Posterior vena cava (tissue), 2 donors: ENCODE measurements at regions not wholly inside any gene's neighbourhood (a gene's known extent, or its start where the extent isn't known, plus 50 kb on each side); places are given as distances from the start of the nearest gene placed in this dataset.

Experiments used
- DNase-seq: peaks from one replicate; pipeline ENCODE4 v3.0.0-alpha.2; 2020; ENCODE audit warnings: low spot score
- intact Hi-C, 2 donors: fragments of 100-400 bp; cut with DNase I; formaldehyde crosslinking; loops; one replicate each; pipeline versions ENCODE4 v1.14.1 to v1.14.2; 2022 to 2023
- donor health status: DM: yes; HTN: yes; CAD: no.
- donor health status: DM: yes; HTN: yes; CAD: no.

DNA sequence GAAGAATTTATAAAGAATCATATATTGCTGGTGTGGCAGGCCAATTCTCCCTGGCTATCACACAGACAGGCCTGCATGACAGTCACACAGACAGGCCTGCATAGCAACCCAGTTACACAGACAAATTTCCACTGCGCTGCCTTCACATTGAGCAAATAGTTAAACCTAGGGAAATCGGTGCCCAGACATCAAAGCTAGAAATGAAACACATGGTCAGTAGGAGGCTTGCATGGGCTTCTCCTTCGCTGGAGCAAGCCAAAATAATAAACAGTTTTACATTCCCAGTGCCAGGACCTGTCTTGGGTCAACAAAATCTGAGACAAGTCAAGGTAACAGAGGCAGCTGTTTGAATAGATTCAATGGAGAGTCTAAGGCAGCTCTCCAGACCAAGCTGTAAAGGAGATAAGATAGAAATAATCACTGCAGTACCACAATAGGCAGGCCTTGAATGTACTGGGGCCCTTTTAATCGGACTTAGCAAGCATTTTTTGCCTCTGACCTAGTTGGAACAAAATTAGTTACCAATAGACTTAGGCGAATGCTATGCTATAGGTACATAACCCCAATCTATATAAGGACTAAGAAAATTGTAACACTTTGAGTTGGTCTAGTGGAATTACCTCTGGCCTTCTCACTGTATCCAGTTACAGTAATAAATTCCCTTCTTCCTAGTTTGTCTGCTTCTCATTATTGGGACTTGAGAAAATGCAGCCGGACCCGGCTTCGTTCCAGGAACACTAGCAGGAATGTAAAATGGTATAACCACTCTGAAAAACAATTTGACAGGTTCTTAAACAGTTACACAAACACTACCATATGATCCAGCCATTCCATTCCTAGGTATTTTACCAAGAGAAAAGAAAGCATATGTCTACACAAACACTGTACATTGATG lies 274.7 kb upstream of the UBE2E2 start:
- intact Hi-C loops, result no loop called here

DNA sequence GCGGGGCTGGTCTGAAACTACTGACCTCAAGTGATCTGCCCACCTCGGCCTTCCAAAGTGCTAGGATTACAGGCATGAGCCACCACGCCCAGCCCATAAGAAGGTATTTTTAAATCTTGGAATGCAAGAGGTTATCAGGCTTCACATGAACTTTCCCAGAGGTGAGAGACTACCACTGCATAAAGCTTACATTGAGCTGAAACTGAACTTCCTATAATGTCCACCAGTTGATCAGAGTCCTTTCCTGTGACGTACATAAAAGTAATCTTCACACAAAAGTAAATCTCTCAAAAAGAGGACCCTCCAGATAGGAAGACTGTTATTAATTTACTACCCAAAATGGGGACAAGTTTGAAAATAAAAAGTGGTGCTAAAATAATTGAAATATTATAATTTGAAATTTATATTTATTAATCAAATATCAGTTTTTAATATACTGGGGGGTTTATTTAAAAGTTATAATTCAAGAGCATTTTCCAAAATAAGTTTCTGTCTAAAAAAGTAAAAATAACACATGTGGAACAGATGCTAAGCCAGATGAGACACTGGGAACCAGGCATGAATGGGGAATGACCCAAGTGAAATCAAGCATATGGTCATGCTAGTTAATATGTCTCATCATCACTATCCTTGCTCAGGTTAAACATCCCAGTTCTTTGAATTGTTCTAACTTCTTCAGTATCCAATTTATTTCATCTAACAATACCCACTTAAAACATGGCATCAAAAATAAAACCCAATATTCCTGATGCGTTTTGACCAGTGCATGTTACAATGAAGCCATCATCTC lies 269.9 kb upstream of the UBE2E2 start:
- intact Hi-C loops, result no loop called here
- DNase-seq, result no peak

More for the DNA sequence above, 274.7 kb upstream of the UBE2E2 start:
- no peak for DNase-seq

DNA sequence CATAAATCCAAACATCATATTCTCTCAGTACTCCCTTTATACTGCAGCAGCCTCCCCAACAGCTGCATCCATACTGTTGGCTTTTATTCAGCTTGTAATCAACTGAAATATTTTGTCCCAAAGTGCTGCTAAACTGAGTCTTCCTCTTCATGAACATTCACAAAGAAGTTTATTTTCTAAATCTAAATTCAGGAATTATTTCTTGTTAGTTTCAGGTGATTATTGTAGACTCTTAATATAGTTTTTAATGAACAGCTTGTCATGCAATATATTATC lies 269.3 kb upstream of the UBE2E2 start:
- intact Hi-C loops, result no loop called here
- no peak for DNase-seq

DNA sequence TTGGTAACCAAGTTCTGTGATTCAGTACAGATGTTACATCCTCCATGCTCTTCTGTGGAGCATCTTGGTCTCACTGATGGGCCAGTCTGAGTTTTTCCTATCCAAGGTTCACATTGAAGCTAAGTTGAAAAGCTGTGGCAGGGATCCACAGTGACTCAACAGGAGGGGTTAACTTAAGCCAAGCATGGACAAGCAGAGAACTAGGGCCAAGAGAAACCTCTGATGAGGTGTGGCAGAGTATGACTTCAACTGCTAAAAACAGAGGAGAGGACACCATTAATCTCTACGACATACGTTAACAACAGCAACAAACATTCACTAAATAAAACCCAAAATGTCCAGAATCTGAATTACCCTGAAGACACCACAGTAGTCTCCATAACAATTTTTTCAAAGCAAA lies 268.1 kb upstream of the UBE2E2 start:
- intact Hi-C loops, result no loop called here
- no peak for DNase-seq

DNA sequence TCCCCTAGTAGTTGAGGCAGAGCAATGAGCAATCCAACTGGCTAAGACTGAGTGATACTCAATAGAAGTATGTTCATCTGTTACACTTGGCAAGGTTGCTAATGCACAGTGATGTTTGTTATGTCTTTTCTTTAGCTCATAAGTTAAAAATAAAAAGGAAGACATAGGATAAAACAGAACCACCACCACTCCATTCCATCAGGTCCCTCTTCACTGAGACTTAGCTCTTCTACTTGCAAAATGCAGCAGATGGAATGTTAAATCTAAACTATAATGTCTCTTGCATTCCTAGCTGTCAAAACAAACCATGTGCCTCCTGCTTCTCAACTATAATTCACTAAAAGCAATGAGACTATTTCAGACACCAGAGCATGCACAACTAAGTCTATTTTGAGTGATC lies 265.6 kb upstream of the UBE2E2 start:
- no peak for DNase-seq
- intact Hi-C loops, result no loop called here

DNA sequence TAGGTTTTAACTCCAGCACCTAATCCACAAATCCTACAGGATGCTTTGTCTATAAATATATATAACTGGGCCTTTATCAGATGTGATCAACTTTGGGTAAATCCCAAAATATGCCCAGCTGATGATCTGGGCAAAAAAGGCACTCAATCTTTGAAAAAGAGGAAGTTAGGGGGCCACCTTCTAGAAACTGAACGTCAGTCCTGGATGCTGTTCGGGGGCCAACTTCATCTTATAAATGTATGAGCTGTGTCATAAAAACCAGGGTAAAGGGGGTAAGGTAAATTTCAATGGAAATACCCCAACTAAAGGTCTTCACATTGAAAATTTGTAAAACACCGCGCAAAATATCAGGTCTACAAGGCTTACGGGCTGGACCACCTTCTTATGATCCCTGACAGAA lies 264.4 kb upstream of the UBE2E2 start:
- intact Hi-C loops, result no loop called here
- no peak for DNase-seq

DNA sequence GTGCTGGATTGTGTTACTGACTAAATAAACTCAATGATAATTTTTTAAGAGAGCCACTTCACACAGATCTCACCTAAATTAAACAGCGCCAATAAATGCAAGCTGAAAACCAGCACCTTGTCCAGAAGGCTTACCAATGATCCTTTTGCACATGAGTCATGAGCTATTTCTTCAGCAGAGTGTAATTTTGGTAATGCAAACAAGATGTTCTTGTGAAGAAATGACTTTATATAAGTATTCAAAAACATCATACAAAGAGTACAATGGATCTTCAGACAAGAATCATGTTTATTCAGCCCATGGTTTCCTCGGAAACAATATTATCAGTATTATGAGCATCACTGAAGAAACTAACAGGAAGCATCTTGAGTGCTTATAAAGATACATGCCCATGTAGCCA lies 263.8 kb upstream of the UBE2E2 start:
- DNase-seq, result no peak
- intact Hi-C loops, result no loop called here

DNA sequence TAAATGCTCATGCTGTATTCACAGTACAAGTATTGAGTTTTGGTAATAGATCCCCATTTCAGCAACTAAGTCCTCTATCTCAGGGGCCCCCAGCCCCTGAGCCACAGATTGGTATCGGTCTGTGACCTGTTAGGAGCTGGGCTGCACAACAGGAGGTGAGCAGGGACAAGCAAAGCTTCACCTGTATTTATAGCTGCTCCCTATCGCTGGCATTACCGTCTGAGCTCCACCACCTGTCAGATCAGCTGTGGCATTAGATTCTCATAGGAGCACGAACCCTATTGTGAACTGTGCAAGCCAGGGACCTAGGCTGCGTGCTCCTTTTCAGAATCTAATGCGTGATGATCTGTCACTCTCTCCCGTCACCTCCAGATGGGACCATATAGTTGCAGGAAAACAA lies 262.8 kb upstream of the UBE2E2 start:
- DNase-seq, result no peak
- intact Hi-C loops, result no loop called here

DNA sequence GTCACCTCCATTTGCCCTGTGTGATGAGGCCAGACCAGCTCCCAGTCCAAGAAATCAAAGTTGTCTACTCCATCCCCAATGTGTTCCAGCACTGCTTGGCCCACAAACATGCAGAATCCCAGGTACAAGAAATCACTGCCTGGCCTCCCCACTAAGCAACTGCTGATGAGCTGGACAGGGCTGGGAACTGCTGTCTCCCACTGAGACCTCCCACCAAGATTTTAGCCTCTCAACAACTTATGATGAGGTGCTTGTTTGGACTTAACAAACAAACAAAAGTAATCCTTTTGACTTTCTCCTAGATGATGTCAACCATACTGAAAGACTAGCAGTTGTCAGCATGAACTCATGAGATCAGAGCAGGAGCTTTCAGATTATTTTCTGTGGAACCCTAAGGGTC lies 260.1 kb upstream of the UBE2E2 start:
- no peak for DNase-seq
- intact Hi-C loops, result no loop called here

DNA sequence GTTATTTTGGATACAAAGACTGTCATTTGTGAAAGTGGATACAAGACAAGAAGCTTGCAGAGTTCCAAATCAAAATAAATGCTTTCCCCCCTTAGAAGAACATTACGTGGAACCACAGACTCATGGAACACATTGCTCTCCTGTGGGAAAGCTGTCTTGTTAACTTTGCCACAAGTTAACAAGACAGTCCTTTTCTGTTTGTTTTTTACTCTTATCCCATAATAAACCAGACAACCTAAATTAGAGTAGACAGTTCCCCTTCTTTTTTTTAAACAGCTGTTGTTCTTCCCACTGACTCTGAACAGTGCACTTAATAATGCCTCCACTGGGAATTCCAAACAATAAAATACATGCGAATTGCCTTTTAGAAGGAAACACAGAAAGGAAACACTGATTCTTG lies 255.3 kb upstream of the UBE2E2 start:
- DNase-seq, result no peak
- intact Hi-C loops, result no loop called here

DNA sequence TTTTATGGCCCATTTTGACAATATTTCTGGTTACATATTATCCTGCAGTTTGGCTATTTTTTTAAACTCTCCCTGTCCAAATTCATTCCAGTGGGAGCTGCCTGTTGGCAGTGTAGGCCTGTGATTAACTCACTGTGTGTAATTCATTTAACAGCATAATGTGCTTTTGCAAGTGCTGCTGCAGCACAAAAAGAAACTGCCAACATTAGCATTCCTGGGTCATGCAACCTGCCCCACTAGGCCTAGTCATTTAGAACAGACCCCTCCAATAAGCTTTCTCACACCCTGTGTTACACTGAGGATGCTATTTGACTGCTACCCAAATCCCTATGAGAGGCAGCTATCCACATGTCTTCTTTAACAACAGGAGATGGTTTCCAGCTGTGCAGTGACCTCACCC lies 251.2 kb upstream of the UBE2E2 start:
- intact Hi-C loops, result no loop called here
- DNase-seq, result no peak

DNA sequence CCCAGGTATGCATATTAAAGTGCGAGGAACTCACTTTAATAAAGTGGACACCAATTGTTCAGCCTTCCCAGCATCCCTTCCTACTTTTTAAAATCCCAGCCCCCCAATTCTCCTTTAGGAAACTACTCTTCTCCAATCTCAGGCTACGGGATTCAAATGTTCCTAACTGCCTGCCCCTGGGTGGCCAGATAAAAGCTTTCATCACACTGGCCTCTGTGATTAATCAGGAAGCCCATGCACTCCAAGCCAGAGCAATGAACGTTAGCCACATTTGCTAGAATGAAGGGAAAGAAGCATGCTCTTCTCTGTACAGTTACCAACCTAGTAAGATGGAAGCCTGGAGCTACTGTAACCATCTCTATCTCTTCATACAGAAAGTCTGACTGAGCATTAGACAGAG lies 250.3 kb upstream of the UBE2E2 start:
- intact Hi-C loops, result no loop called here
- no peak for DNase-seq

DNA sequence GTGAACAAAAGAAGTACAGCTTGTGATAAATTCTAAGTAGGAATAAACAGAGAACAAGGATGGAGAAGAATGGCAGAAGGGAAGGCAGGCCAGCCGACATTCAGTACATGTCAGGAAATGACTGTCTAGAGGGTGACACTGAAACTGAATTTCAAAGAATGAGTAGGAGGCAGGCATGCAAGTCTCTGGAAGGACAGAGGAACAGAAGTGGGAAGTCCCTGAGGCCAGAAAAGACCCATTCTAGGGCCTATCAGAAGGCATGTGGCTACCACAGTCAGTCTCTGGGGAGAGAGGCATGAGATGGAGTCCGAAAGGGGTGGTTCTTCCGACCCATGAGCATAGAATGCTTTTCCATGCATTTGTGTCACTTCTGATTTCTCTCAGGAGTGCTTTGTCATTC lies 243.5 kb upstream of the UBE2E2 start:
- no peak for DNase-seq
- intact Hi-C loops, result no loop called here

DNA sequence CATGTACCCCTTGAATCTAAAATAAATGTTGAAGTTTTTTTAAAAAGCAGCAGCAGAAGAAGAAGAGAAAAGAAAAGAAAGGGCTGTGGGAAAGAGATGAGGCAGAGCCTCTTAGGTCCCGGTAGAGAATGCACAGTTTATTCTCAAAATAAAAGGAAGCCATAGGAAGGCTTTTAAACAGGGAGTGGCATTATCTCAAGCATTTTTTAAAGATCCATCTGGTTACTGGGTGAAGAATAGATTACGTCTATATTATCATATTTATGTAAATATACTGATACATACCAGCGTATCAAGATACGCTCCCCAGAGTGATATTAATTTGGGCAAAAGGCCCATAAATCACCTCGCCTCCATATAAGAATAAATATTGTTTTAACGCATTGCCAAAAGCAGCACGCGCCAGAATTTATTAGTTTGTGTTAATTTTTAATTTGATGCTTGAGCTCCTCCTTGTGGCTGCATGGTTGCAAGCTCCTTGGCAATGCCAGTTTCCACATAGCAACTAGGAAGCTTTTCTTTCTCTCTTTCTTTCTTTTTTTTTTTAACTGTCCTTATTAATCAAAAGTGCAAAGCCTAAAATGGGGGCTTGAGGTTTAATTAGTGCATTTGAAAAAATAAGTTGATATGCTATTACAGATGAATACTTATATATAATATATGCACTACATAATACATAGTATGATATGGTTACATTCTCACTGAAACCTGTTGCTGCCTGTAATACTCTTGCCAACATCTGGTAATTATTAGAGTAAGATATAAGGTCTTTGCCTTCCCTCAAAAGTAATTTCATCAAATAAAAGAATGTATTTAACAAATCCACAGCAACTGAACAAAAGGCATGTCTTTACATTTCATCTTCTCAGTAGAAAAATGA lies 242.8 kb upstream of the UBE2E2 start:
- no peak for DNase-seq
- intact Hi-C loops, result loop anchor here in 1 of 2 donors (10.0 kb wide), 1 partner anchor 396 kb away; no protein-coding TSS in a partner anchor

DNA sequence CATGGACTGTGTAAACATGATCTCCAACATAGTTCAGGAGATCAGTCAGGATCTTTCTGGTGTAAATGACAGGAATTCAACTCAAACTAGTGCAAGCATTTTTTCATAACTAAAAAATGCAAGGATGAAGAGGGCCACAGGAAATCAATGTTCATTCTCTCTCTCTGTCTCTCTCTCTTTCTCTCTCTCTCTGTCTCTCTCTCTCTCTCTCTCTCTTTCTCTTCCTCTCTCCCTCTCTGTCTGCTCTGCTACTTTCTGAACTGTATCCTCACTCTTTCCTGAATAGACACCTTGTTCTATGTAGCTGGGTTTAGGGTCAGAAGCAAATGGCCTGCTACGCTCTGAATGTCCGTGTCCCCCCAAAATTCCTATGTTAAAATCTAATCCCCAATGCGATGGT lies 240.9 kb upstream of the UBE2E2 start:
- DNase-seq, result no peak
- intact Hi-C loops, result loop anchor here in 1 of 2 donors (10.0 kb wide), 1 partner anchor 397 kb away; no protein-coding TSS in a partner anchor

DNA sequence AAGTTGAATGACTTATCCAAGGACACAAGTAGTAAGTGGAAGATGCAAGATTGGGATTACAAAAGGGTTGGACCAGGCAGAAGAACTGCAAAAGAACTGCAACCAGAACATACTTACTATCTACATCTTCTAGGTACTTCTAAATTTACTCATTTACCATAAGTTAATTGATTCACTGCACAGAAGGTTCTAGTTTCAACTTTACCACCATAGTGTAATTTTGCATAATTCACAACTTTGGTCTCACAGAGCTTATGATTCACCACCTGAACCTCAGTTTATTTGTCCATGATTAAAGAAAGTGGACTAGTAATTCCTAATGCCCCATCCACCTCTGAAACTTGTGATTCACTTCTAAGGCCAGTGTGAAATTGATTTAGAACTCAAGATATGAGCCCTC lies 236.8 kb upstream of the UBE2E2 start:
- DNase-seq, result no peak
- intact Hi-C loops, result loop anchor here in 1 of 2 donors (10.0 kb wide), 1 partner anchor 402 kb away; no protein-coding TSS in a partner anchor

DNA sequence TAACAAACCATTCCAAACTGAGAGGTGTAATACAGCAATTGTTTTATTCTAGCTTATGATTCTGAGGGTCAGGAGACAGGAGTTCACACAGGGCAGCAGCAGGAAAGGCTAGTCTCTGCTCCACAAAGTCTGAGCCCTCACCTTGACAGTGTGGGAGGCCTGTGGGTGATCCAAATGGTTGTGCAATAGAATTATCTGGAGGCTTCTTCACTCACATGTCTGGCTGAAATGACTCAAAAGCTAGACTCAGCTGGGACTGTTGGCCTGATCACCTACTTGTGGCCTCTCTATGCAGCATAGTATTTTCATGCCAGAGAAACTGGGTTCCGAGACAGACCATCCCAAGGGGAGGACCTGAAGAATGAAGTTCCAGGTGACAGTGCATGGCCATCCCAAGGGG lies 233.9 kb upstream of the UBE2E2 start:
- intact Hi-C loops, result loop anchor here in 1 of 2 donors (10.0 kb wide), 1 partner anchor 404 kb away; no protein-coding TSS in a partner anchor
- DNase-seq, result no peak

DNA sequence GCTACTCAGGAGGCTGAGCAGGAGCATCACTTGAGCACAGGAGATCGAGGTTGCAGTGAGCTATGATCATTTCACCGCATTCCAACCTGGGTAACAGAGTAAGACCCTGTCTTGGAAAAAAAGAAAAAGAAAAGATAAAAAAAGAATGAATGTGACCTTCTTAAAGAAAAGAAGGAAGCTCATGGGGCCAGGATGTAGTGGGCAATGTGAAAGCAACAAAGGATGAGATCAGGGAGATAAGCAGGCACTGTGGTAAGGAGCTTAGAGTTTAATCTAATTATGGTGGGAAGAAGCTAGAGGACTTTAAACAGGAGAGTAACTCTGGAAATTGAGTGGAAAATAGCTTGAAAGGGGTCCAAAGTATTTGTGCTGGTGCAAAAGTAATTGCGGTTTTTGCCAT lies 231.6 kb upstream of the UBE2E2 start:
- intact Hi-C loops, result no loop called here
- no peak for DNase-seq

DNA sequence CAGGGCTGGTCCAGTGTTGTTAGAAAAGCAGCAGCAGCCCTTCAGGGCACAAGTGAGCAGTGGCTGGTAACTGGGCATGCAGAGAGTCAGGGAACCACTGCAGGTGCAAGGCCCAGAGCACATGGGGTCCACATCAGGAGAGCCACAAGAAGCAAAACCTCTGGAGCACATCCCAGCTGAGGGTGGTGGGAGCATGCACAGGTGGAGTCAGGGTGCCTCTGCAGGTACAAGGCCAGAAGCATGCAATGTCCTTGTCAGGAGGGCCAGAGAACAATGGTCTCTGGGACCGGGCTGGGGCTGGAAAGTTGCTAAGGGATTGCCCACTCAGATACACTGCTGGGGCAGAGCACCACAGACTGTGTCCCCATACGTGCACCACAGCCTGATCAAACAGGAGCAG lies 226.1 kb upstream of the UBE2E2 start:
- no peak for DNase-seq
- intact Hi-C loops, result no loop called here
